HG02938 (cell line): ENCODE measurements at regions not wholly inside any gene's neighbourhood (a gene's known extent, or its start where the extent isn't known, plus 50 kb on each side); places are given as distances from the start of the nearest gene placed in this dataset.
"Not testable (repeated sequence)": the region's sequence is repeated elsewhere in the genome, so short reads cannot be mapped to it uniquely, and the experiment has no call there.

ENCODE experiments used
- ATAC-seq: cut with Tn5 transposase; IDR thresholded peaks from one replicate; pipeline ENCODE4 v1.9.1; 2021; ENCODE audit warnings: mild to moderate bottlenecking, moderate library complexity; ENCODE audit not compliant: unreplicated experiment

- no peak for ATAC-seq
Observed at GRCh38 chr1:101463195-101463594, 226.4 kb downstream of the S1PR1 start.

GRCh38 chr1:101465941-101466340, 229.1 kb downstream of the S1PR1 start:
- no peak for ATAC-seq

- ATAC-seq: peak; percentile 67
Observed at GRCh38 chr1:101474039-101474665, 237.3 kb downstream of the S1PR1 start.

- no peak for ATAC-seq
Observed at GRCh38 chr1:101476541-101476940, 239.7 kb downstream of the S1PR1 start.

- ATAC-seq: no peak
Observed at GRCh38 chr1:101479945-101480344, 243.1 kb downstream of the S1PR1 start.

- ATAC-seq: no peak
Observed at GRCh38 chr1:101482306-101482705, 245.5 kb downstream of the S1PR1 start.

GRCh38 chr1:101483982-101484688, 247.3 kb downstream of the S1PR1 start:
- no peak for ATAC-seq

- no peak for ATAC-seq
Observed at GRCh38 chr1:101484689-101485338, 248.0 kb downstream of the S1PR1 start.

GRCh38 chr1:101485712-101486111, 248.9 kb downstream of the S1PR1 start:
- ATAC-seq: no peak

- ATAC-seq: not testable (repeated sequence)
Observed at GRCh38 chr1:101492144-101492543, 255.3 kb downstream of the S1PR1 start.

- not testable (repeated sequence) for ATAC-seq
Observed at GRCh38 chr1:101493920-101494319, 257.1 kb downstream of the S1PR1 start.

- no peak for ATAC-seq
Observed at GRCh38 chr1:101496109-101496508, 259.3 kb downstream of the S1PR1 start.

- no peak for ATAC-seq
Observed at GRCh38 chr1:101497881-101498559, 261.2 kb downstream of the S1PR1 start.

GRCh38 chr1:101504106-101504505, 267.3 kb downstream of the S1PR1 start:
- not testable (repeated sequence) for ATAC-seq

GRCh38 chr1:101505240-101505639, 268.4 kb downstream of the S1PR1 start:
- not testable (repeated sequence) for ATAC-seq

- peak; percentile 78 for ATAC-seq
Observed at GRCh38 chr1:101506541-101507164, 269.8 kb downstream of the S1PR1 start.

GRCh38 chr1:101507547-101507971, 270.7 kb downstream of the S1PR1 start:
- ATAC-seq: no peak

- no peak for ATAC-seq
Observed at GRCh38 chr1:101508913-101509312, 272.1 kb downstream of the S1PR1 start.

GRCh38 chr1:101509370-101509769, 272.6 kb downstream of the S1PR1 start:
- no peak for ATAC-seq

GRCh38 chr1:101511202-101511891, 274.5 kb downstream of the S1PR1 start:
- no peak for ATAC-seq
